Brain microvascular endothelial cell (primary cell): ENCODE measurements at regions not wholly inside any gene's neighbourhood (a gene's known extent, or its start where the extent isn't known, plus 50 kb on each side); places are given as distances from the start of the nearest gene placed in this dataset.

Source experiments
- DNase-seq: peaks from one replicate; pipeline ENCODE4 v3.0.0-alpha.2; 2020
- H3K27ac ChIP-seq: fragments of 250-450 bp; sonication (Bioruptor Pico); 2 replicates; pipeline ENCODE4 v1.5.1; 2020; ENCODE audit warnings: mild to moderate bottlenecking, moderate library complexity
- H3K27me3 ChIP-seq: fragments of 250-450 bp; sonication (Bioruptor Pico); replicated peaks from 2 replicates; pipeline ENCODE4 v1.5.1; 2020; ENCODE audit warnings: mild to moderate bottlenecking
- H3K36me3 ChIP-seq: fragments of 250-450 bp; sonication (Bioruptor Pico); replicated peaks from 2 replicates; pipeline ENCODE4 v1.5.1; 2020; ENCODE audit warnings: mild to moderate bottlenecking
- H3K4me3 ChIP-seq: 2 replicates; pipeline ENCODE4 v1.5.1; 2011; ENCODE audit warnings: low read depth, mild to moderate bottlenecking, control low read depth, low read length, moderate library complexity
- CTCF ChIP-seq: IDR thresholded peaks from 2 replicates; pipeline ENCODE4 v1.5.1; 2011; ENCODE audit warnings: low read depth, mild to moderate bottlenecking, moderate library complexity, low read length, control low read depth, inconsistent platforms; ENCODE audit errors: missing control alignments
- in situ Hi-C: cut with HindIII; loops from 2 replicates; pipeline ENCODE4 v1.10.0; 2017; ENCODE audit warnings: low sequenced_read_pairs, low pct_ligation_motif_present

GRCh38 chr3:178916223-178916622 lies 155.4 kb downstream of the ZMAT3 start:
- TF ChIP-seq CTCF = no peak
- in situ Hi-C loops = no loop called here

GRCh38 chr3:178915365-178915764 lies 156.2 kb downstream of the ZMAT3 start:
- Histone ChIP-seq H3K36me3 (no peaks in the 10 kb centered on the region), H3K4me3 (no peak overlapping the region), H3K27ac (no peak overlapping the region), H3K27me3 (no peaks in the 10 kb centered on the region)
- in situ Hi-C loops = no loop called here
- peak; percentile 21 for TF ChIP-seq CTCF
- no peak for DNase-seq

More at GRCh38 chr3:178916223-178916622, 155.4 kb downstream of the ZMAT3 start:
- Histone ChIP-seq H3K27me3 (no peaks in the 10 kb centered on the region), H3K27ac (no peak overlapping the region), H3K4me3 (no peak overlapping the region), H3K36me3 (no peaks in the 10 kb centered on the region)
- DNase-seq = no peak

- in situ Hi-C loops = no loop called here
- H3K4me3 ChIP-seq = no peak overlapping the region
- no peak for TF ChIP-seq CTCF
- peak; percentile 21 for DNase-seq
- no peak overlapping the region for H3K27ac ChIP-seq
- H3K27me3 ChIP-seq = no peaks in the 10 kb centered on the region
- H3K36me3 ChIP-seq = no peaks in the 10 kb centered on the region
These were observed 164.5 kb downstream of the ZMAT3 start for GRCh38 chr3:178907081-178907480.

- Histone ChIP-seq H3K4me3 (no peak overlapping the region), H3K36me3 (no peaks in the 10 kb centered on the region), H3K27me3 (no peaks in the 10 kb centered on the region), H3K27ac (no peak overlapping the region)
- no peak for DNase-seq
- no peak for TF ChIP-seq CTCF
- in situ Hi-C loops = no loop called here
These were observed 170.4 kb downstream of the ZMAT3 start for GRCh38 chr3:178901204-178901603.

GRCh38 chr3:178900029-178900646 lies 171.5 kb downstream of the ZMAT3 start:
- Histone ChIP-seq H3K4me3 (no peak overlapping the region), H3K36me3 (no peaks in the 10 kb centered on the region), H3K27me3 (no peaks in the 10 kb centered on the region), H3K27ac (no peak overlapping the region)
- no peak for TF ChIP-seq CTCF
- no peak for DNase-seq
- in situ Hi-C loops = no loop called here

GRCh38 chr3:178895178-178895789 lies 176.3 kb downstream of the ZMAT3 start:
- in situ Hi-C loops = no loop called here
- TF ChIP-seq CTCF = no peak
- Histone ChIP-seq H3K4me3 (no peak overlapping the region), H3K27ac (no peak overlapping the region), H3K36me3 (no peaks in the 10 kb centered on the region), H3K27me3 (no peaks in the 10 kb centered on the region)
- no peak for DNase-seq
